ENCODE measurements at regions not wholly inside any gene's neighbourhood (a gene's known extent, or its start where the extent isn't known, plus 50 kb on each side); places are given as distances from the start of the nearest gene placed in this dataset.

- no peak for DNase-seq
- Histone ChIP-seq H4K5ac (ENCODE audit: low read depth, low read length) (no peak overlapping the region), H3K4ac (ENCODE audit: low read depth, low read length) (no peak overlapping the region), H3K79me1 (ENCODE audit: low read depth in 1 of 2, low read length in 2 of 2) (no peaks in the 10 kb centered on the region), H3K9ac (ENCODE audit: low read depth, low read length) (no peak overlapping the region), H2AK5ac (ENCODE audit: low read depth, low read length) (no peak overlapping the region), H3K27ac (ENCODE audit: insufficient read depth, low read length) (no peak overlapping the region), H3K18ac (ENCODE audit: low read depth, low read length) (no peak overlapping the region), H2BK5ac (ENCODE audit: low read depth, low read length, poor library complexity, severe bottlenecking) (no peak overlapping the region), H3K27me3 (ENCODE audit: control insufficient read depth, insufficient read depth, low read length) (no peaks in the 10 kb centered on the region), H3K4me1 (ENCODE audit: control insufficient read depth, insufficient read depth, low read length) (no peaks in the 10 kb centered on the region), H3K14ac (replicated peaks; ENCODE audit: low read depth, low read length) (no peak overlapping the region), H3K9me3 (ENCODE audit: control insufficient read depth, insufficient read depth, low read length) (no peaks in the 10 kb centered on the region), H2AFZ (replicated peaks; ENCODE audit: low read length, poor library complexity) (no peak overlapping the region), H2BK15ac (ENCODE audit: low read depth, low read length) (no peak overlapping the region), H4K8ac (ENCODE audit: low read depth in 2 of 2, low read length in 2 of 2) (no peak overlapping the region), H3K23ac (ENCODE audit: low read depth, low read length) (no peak overlapping the region), H3K4me2 (ENCODE audit: low read depth, low read length) (no peak overlapping the region), H4K91ac (ENCODE audit: insufficient read depth, low read depth, low read length) (no peak overlapping the region), H3K56ac (ENCODE audit: extremely low read depth, insufficient read depth, low read length) (no peak overlapping the region), H2BK120ac (ENCODE audit: low read depth, low read length) (no peak overlapping the region), H2BK20ac (ENCODE audit: low read depth, low read length) (no peak overlapping the region), H2AK9ac (replicated peaks; ENCODE audit: low read depth, low read length, poor library complexity) (no peak overlapping the region), H3K4me3 (ENCODE audit: insufficient read depth, low read depth, low read length) (no peak overlapping the region), H3K36me3 (ENCODE audit: control insufficient read depth, insufficient read depth, low read length) (no peaks in the 10 kb centered on the region), H4K20me1 (ENCODE audit: insufficient read depth, low read length) (no peaks in the 10 kb centered on the region), H3K9me1 (ENCODE audit: insufficient read depth, low read length) (no peaks in the 10 kb centered on the region)
- BruUV-seq (replicated peaks) = no TSS peak
- ChIA-PET POLR2A (ENCODE audit: unreplicated experiment) (no interaction called here), CTCF (no interaction called here)
- WGBS, 2 experiments (ENCODE audit: extremely low coverage in 2 of 2, insufficient read length in 1 of 2) = no CpG with 5 or more reads among the region's 2 CpGs
- ATAC-seq (ENCODE audit: low read depth) = no peak
- dilution Hi-C loops (cut with HindIII; ENCODE audit: low sequenced_read_pairs, unreplicated experiment) = no loop called here
- TF ChIP-seq MAZ (IDR thresholded peaks at IDR 0.05; ENCODE audit: borderline replicate concordance, low read depth, low read length) = no peak
- no peak for TF ChIP-seq RFX5 (IDR thresholded peaks at IDR 0.05; ENCODE audit: low read depth, low read length)
- TF ChIP-seq RAD21 (IDR thresholded peaks at IDR 0.05; ENCODE audit: low read length) = no peak
- no peak for TF ChIP-seq CTCF (conservative IDR thresholded peaks at IDR 0.05; ENCODE audit: low read depth, low read length)
- TF ChIP-seq USF2 (IDR thresholded peaks at IDR 0.05; ENCODE audit: low read depth, low read length) = no peak
- TF ChIP-seq CHD1 (IDR thresholded peaks at IDR 0.05; ENCODE audit: low read depth, low read length) = no peak
- intact Hi-C loops (cut with micrococcal nuclease) = no loop called here
- in situ Hi-C loops (cut with MboI; ENCODE audit: low sequenced_read_pairs) = no loop called here
Measured at GRCh38 chrX:21305799-21306336, 68.3 kb upstream of the CNKSR2 start.

Measured in IMR-90 (cell line).